Stimulated activated naive B cell treated with anti-CD40 and anti-IgM and Interleukin-4, amounts not matched to agents 10 μg/mL and 1 μg/mL and 100 μg/mL, for 72 hours (primary cell): ENCODE measurements at regions not wholly inside any gene's neighbourhood (a gene's known extent, or its start where the extent isn't known, plus 50 kb on each side); places are given as distances from the start of the nearest gene placed in this dataset.
"Not testable (repeated sequence)": the region's sequence is repeated elsewhere in the genome, so short reads cannot be mapped to it uniquely, and the experiment has no call there.

Experiments used
- ATAC-seq, 2 donors: fragments of 150-1000 bp; cut with Tn5 transposase; replicated peaks; 2 replicates each; pipeline ENCODE4 v1.10.0; 2021; ENCODE audit warnings: moderate library complexity in 1 of 2
- DNase-seq: peaks from one replicate; pipeline ENCODE4 v3.0.0; 2021
- H3K27ac Mint-ChIP-seq: one replicate; pipeline ENCODE4 v1.8.0; 2022; ENCODE audit warnings: mild to moderate bottlenecking, mixed read lengths
- H3K27me3 Mint-ChIP-seq, 2 donors: one replicate each; pipeline ENCODE4 v1.8.0; 2022; ENCODE audit warnings: mixed read lengths in 2 of 2
- H3K36me3 Mint-ChIP-seq, 2 donors: one replicate each; pipeline ENCODE4 v1.8.0; 2022; ENCODE audit warnings: mixed read lengths in 2 of 2, mild to moderate bottlenecking in 1 of 2
- H3K4me1 Mint-ChIP-seq, 2 donors: one replicate each; pipeline ENCODE4 v1.8.0; 2022; ENCODE audit warnings: mixed read lengths in 2 of 2, mild to moderate bottlenecking in 1 of 2
- H3K4me3 Mint-ChIP-seq, 2 donors: one replicate each; pipeline ENCODE4 v1.8.0; 2022; ENCODE audit warnings: mild to moderate bottlenecking in 2 of 2, mixed read lengths in 2 of 2, moderate library complexity in 1 of 2
- H3K9me3 Mint-ChIP-seq, 2 donors: one replicate each; pipeline ENCODE4 v1.8.0; 2022; ENCODE audit warnings: mixed read lengths in 2 of 2, mild to moderate bottlenecking in 1 of 2

DNA sequence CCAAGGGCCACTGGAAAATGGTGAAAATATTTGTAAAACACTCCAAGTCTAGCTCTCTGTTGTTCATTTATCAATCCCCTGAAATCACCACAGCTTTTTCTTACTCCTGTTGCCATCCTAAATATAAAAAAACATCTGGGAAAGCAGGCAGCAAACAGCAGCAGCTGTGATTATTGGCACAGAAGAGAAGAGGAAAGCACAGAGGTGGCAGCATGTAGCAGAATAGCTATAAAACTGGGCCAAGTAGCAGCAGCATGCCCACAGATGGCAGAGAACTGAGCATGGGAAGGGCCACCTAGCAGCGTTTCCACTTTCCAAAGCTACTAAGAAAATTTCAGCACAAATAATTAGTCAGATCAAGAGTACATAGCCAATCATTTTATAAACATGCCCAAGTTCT lies 307.2 kb downstream of the SLC7A11 start:
- no peak for DNase-seq
- Mint-ChIP-seq H3K9me3 (peaks cover 0 to 1% of the 10 kb centered on the region in 2 donors), H3K4me1 (no peaks in the 10 kb centered on the region), H3K27ac (no peak overlapping the region), H3K4me3 (no peak overlapping the region), H3K36me3 (no peaks in the 10 kb centered on the region), H3K27me3 (no peaks in the 10 kb centered on the region)
- ATAC-seq: no peak

DNA sequence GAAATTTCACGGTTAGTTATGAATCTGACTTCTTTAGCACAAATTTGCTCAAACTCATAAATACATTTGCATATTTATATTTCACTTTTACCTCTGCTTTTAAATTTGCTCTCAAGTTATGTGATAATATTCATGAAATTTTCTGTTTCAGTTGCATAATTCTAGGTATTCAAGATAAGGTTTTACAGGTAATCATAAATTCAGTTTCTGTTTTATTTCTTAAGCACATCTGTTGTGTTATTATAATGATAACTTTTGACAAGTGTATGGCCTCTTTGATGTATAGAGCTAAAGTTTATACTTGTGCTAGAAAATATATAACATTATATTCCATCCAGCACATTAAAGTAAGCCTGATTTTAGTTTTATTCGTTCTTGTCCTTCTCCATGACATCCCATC lies 308.1 kb downstream of the SLC7A11 start:
- no peak for DNase-seq
- Mint-ChIP-seq H3K27ac (no peak overlapping the region), H3K9me3 (no peaks in the 10 kb centered on the region), H3K4me1 (no peaks in the 10 kb centered on the region), H3K36me3 (no peaks in the 10 kb centered on the region), H3K27me3 (no peaks in the 10 kb centered on the region), H3K4me3 (no peak overlapping the region)
- ATAC-seq: no peak

DNA sequence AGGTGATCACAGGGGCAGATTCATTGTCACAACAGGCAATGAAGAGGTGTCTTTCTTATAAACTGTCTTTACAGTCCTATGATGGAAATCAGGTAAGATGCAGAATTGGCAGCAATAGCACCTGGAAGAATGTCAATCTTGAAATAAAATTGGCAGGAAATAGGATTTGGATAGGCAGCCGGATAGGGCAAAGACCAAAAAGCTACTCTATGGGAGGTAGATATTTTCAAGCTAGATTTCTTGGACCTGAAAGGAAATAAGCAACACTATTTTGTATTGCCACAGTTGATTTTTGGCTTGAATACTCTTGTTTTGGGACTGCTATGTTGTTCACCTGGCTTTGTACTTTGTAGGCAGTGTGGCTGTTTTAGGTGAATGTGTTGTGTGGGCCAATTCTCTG lies 314.2 kb downstream of the SLC7A11 start:
- ATAC-seq (no peak), DNase-seq (no peak)
- no peak overlapping the region for H3K4me3 Mint-ChIP-seq
- no peaks in the 10 kb centered on the region for H3K4me1 Mint-ChIP-seq
- no peaks in the 10 kb centered on the region for H3K9me3 Mint-ChIP-seq
- no peaks in the 10 kb centered on the region for H3K27me3 Mint-ChIP-seq
- no peak overlapping the region for H3K27ac Mint-ChIP-seq
- H3K36me3 Mint-ChIP-seq: no peaks in the 10 kb centered on the region

DNA sequence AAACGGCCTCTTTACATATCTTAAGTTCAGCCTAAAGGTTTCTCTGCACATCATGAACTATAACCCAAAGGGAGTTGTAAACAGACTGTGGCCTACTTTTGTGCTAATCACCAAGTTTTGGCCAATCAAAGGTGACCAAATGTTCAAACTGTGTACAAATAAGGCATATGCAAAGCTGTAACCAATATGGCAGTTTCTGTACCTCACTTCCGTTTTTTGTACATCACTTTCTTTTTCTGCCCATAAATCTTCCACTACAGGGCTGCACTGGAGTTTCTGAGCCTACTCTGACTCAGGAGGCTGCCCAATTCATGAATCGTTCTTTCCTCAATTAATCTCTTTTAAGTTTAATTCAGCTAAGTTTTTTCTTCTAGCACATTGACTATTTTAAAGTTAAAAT lies 318.7 kb downstream of the SLC7A11 start:
- Mint-ChIP-seq H3K4me3 (no peak overlapping the region), H3K4me1 (no peaks in the 10 kb centered on the region), H3K9me3 (peaks cover 0 to 1% of the 10 kb centered on the region in 2 donors), H3K36me3 (no peaks in the 10 kb centered on the region), H3K27me3 (no peaks in the 10 kb centered on the region), H3K27ac (no peak overlapping the region)
- no peak for ATAC-seq
- DNase-seq: no peak

DNA sequence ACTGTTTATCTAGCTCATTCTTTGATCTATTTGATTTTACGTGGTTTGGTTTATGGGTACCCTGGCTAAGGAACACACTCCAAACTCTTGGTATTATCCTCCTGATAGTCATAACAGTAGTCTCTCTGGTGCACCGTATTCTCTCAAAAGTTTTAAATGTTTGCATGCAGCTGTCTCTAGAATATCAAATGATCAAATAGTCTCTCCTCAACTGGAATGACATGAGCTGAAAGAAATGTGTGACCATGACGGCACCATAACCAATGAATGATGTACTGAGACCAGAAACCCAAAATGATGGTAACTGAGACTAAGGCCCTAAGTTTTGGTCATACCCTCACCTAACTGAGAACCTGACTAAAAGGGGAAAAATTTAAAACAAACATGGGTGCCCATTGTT lies 319.4 kb downstream of the SLC7A11 start:
- DNase-seq: no peak
- Mint-ChIP-seq H3K27me3 (no peaks in the 10 kb centered on the region), H3K27ac (no peak overlapping the region), H3K9me3 (peaks cover 0 to 1% of the 10 kb centered on the region in 2 donors), H3K4me1 (no peaks in the 10 kb centered on the region), H3K36me3 (no peaks in the 10 kb centered on the region), H3K4me3 (no peak overlapping the region)
- ATAC-seq: no peak

DNA sequence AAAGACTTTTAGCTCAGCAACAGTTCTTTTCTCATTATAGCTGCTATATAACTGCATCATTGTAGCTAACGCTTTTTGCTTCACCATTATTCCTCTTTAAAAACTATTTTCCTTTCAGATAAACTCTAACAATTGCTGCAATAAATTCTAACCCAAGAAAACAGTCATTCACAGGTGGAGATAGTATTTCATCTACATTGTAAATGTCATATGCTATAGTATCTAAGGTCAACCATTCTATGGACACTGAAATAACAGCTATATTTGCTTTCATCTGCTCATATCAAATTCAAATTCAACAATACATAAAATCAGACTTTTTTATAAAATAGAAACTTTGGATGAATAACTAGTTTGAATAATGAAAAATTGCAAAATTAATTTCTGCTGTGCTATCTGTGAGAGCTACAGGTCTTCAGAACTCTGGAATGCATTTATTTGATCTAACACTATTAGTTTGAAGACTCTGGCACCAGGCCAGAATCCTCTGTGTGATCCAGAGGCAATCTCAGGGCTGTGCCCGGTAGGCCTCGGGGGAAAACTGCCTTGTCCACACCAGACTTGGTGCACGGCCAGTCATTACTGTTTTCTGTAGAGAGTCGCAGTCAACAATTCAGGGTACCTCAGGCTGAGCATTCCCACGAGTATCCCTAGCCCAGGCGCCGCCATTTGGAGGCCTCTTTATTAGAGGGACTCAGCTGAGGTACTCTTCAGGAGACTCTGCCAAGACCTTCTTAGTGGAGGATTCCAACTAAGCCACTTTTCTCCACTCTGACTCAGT lies 332.4 kb downstream of the SLC7A11 start:
- Mint-ChIP-seq H3K4me3 (no peak overlapping the region), H3K36me3 (no peaks in the 10 kb centered on the region), H3K9me3 (peaks cover 0 to 5% of the 10 kb centered on the region in 2 donors), H3K27ac (no peak overlapping the region), H3K4me1 (no peaks in the 10 kb centered on the region), H3K27me3 (no peaks in the 10 kb centered on the region)
- ATAC-seq (no peak), DNase-seq (no peak)

DNA sequence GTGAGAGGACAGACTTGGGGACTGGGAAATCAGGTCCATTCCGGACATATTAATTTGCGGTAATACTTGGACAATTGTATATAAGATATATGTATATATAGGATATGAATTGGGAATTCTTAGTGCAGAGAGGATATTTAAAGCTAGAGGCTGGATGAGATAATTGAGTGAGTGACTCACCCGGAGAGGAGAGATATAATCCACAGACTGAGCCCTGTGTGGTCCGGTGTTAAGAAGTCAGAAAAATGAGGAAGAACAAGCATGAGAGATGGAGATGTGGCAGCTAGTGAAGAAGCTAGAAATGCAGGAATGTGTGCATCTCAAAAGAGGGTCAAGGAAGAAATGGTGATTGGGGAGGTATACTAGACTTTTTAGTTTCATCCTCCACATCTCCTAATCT lies 336.2 kb downstream of the SLC7A11 start:
- ATAC-seq: no peak
- no peaks in the 10 kb centered on the region for H3K4me1 Mint-ChIP-seq
- no peaks in the 10 kb centered on the region for H3K27me3 Mint-ChIP-seq
- DNase-seq: no peak
- H3K36me3 Mint-ChIP-seq: no peaks in the 10 kb centered on the region
- H3K27ac Mint-ChIP-seq: no peak overlapping the region
- no peaks in the 10 kb centered on the region for H3K9me3 Mint-ChIP-seq
- H3K4me3 Mint-ChIP-seq: no peak overlapping the region

DNA sequence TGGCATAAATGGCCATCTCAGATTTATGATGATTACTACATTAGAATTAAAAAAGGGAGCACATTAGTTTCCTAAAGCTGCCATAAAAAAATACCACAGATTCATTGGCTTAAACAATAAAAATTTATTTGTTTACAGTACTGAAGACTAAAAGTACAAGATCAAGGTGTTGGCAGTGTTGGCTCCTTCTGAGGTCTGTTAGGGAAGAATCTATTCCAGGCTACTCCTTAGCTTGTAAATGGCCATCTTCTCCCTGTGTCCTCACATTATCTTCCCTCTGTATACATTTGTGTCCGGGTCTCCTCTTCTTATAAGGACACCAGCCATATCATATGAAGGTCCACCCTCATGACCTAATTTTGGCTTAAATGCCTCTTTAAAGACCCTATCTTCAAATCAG lies 341.0 kb downstream of the SLC7A11 start:
- Mint-ChIP-seq H3K4me3 (no peak overlapping the region), H3K27ac (no peak overlapping the region), H3K4me1 (no peaks in the 10 kb centered on the region), H3K9me3 (no peaks in the 10 kb centered on the region), H3K27me3 (no peaks in the 10 kb centered on the region), H3K36me3 (no peaks in the 10 kb centered on the region)
- DNase-seq (no peak), ATAC-seq (no peak)

DNA sequence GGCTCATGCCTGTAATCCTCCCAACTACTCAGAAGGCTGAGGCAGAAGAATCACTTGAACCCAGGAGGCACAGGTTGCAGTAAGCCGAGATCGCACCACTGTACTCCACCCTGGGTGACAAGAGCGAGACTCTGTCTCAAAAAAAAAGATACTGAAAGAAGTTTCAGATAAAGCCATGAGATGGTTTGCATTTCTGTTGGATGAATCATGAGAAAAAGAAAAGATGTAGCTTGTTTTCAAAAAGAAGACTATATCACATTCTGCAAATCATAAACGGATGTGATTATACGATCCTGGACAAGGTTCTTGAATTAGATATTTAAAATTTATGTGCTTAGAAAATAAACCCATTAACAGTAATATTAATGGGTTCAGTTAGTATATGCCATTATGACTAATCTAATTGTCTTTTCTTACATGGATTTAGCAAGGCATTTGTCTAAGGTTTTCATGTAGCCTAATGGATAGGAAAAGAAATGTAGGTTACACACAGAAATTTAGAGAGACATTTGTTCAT lies 345.9 kb downstream of the SLC7A11 start:
- no peak for DNase-seq
- peaks cover 0 to 3% of the 10 kb centered on the region in 2 donors for H3K9me3 Mint-ChIP-seq
- no peak for ATAC-seq
- no peaks in the 10 kb centered on the region for H3K36me3 Mint-ChIP-seq
- H3K27ac Mint-ChIP-seq: no peak overlapping the region
- H3K4me3 Mint-ChIP-seq: no peak overlapping the region
- H3K27me3 Mint-ChIP-seq: no peaks in the 10 kb centered on the region
- H3K4me1 Mint-ChIP-seq: no peaks in the 10 kb centered on the region

DNA sequence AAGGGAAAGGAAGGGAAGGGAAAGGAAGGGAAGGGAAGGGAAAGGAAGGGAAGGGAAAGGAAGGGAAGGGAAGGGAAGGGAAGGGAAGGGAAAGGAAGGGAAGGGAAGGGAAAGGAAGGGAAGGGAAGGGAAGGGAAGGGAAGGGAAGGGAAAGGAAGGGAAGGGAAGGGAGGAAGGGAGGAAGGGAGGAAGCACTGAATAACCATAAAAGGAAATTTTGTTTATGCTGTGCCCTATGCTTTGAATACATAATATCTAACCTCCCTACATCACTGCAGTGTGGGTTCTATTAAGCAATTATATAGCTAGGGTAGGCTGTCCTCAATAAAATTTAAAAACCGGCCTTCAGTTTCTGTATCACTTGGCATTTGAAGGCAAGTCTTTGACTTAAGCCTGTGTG lies 346.6 kb downstream of the SLC7A11 start:
- H3K36me3 Mint-ChIP-seq, H3K4me1 Mint-ChIP-seq, H3K27ac Mint-ChIP-seq, H3K27me3 Mint-ChIP-seq, ATAC-seq, DNase-seq, H3K9me3 Mint-ChIP-seq, H3K4me3 Mint-ChIP-seq: not testable (repeated sequence)

DNA sequence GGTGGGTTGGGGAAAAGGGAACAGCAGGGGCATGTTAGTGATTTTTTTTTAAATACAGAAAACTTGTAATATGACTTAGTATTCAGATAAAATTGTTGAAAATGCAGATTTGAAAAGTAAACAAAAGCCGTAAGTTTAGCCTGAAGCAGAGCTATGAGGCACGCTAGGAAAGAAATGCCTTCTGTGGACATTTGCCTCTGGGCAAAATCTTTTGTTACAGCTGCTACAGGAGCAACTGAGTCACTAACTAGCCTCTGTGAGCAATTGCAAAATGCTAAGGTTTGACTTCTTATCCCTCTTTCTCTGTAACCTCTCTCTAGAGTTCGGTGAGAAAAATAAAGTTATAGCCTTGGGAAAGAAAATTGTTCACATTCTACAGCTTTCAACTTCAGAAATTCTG lies 350.0 kb downstream of the SLC7A11 start:
- Mint-ChIP-seq H3K9me3 (peaks cover 2 to 3% of the 10 kb centered on the region in 2 donors), H3K4me1 (no peaks in the 10 kb centered on the region), H3K27me3 (no peaks in the 10 kb centered on the region), H3K4me3 (no peak overlapping the region), H3K36me3 (no peaks in the 10 kb centered on the region), H3K27ac (no peak overlapping the region)
- DNase-seq (no peak), ATAC-seq (no peak)

DNA sequence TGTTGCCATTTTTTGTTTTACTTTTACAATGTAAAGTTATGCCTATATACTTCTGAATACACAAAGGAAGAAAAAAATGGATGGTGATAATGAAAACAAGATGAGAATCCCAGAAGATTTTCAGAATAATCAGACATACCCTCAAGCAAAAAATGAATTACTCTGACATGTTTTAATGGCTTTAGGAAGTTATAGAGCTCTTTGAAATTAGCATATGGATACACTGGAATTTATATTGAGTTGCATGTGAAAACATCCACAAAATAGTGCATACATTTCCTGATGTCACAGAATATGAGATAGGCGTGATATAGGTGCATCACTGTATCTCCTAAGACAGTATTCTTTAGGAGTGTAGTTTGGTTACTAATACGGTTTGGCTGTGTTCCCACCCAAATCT lies 351.3 kb downstream of the SLC7A11 start:
- DNase-seq (no peak), ATAC-seq (no peak)
- Mint-ChIP-seq H3K4me1 (no peaks in the 10 kb centered on the region), H3K27me3 (no peaks in the 10 kb centered on the region), H3K9me3 (peaks cover 2 to 3% of the 10 kb centered on the region in 2 donors), H3K4me3 (no peak overlapping the region), H3K36me3 (no peaks in the 10 kb centered on the region), H3K27ac (no peak overlapping the region)

DNA sequence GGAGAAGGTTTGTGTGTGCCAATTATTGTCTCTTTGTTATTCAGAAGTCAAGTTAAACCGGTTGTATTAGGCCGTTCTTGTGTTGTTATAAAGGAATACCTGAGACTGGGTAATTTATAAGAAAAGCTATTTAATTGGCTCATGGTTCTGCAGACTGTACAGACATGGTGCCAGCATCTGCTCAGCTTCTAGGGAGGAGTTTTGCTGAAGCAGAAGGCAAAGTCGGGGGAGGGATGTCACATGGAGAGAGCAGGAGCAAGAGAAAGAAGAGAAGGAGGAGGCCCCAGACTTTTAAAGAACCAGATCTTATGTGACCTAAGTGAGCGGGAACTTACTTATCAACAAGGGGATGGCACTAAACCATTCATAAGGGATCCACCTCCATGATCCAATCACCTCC lies 349.3 kb upstream of the PCDH18 start:
- no peak overlapping the region for H3K27ac Mint-ChIP-seq
- no peak for DNase-seq
- ATAC-seq: no peak
- no peaks in the 10 kb centered on the region for H3K4me1 Mint-ChIP-seq
- H3K36me3 Mint-ChIP-seq: no peaks in the 10 kb centered on the region
- H3K9me3 Mint-ChIP-seq: peaks cover 3 to 4% of the 10 kb centered on the region in 2 donors
- no peaks in the 10 kb centered on the region for H3K27me3 Mint-ChIP-seq
- no peak overlapping the region for H3K4me3 Mint-ChIP-seq

DNA sequence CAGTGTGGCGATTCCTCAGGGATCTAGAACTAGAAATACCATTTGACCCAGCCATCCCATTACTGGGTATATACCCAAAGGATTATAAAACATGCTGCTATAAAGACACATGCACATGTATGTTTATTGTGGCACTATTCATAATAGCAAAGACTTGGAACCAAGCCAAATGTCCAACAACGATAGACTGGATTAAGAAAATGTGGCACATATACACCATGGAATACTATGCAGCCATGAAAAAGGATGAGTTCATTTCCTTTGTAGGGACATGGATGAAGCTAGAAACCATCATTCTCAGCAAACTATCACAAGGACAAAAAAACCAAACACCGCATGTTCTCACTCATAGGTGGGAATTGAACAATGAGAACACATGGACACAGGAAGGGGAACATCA lies 335.8 kb upstream of the PCDH18 start:
- not testable (repeated sequence) for H3K36me3 Mint-ChIP-seq, DNase-seq, H3K9me3 Mint-ChIP-seq, H3K4me1 Mint-ChIP-seq, H3K4me3 Mint-ChIP-seq, H3K27me3 Mint-ChIP-seq, ATAC-seq, H3K27ac Mint-ChIP-seq

DNA sequence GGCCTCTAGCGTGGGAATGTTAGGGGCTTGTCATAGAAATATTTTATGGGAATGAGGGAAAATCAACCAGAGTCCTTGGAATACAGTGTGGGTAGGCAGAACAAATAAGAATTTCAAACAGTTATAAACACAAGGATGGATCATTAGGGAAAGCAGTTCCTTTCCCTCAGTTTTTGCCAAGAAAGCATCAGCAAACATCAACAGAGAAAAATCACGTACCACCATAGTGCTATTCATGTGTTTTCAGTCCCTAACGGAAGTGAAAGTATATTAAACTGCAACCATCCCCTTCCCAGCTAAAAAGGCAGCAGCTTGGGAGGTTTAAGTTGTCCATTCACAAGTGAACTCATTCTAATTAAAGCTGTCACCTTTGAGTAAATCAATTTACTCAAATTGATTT lies 334.4 kb upstream of the PCDH18 start:
- H3K36me3 Mint-ChIP-seq: no peaks in the 10 kb centered on the region
- no peak for ATAC-seq
- peaks cover 0 to 4% of the 10 kb centered on the region in 2 donors for H3K9me3 Mint-ChIP-seq
- no peak for DNase-seq
- H3K27ac Mint-ChIP-seq: no peak overlapping the region
- no peak overlapping the region for H3K4me3 Mint-ChIP-seq
- H3K27me3 Mint-ChIP-seq: no peaks in the 10 kb centered on the region
- no peaks in the 10 kb centered on the region for H3K4me1 Mint-ChIP-seq
